ENCODE measurements at regions not wholly inside any gene's neighbourhood (a gene's known extent, or its start where the extent isn't known, plus 50 kb on each side); places are given as distances from the start of the nearest gene placed in this dataset.

DNA sequence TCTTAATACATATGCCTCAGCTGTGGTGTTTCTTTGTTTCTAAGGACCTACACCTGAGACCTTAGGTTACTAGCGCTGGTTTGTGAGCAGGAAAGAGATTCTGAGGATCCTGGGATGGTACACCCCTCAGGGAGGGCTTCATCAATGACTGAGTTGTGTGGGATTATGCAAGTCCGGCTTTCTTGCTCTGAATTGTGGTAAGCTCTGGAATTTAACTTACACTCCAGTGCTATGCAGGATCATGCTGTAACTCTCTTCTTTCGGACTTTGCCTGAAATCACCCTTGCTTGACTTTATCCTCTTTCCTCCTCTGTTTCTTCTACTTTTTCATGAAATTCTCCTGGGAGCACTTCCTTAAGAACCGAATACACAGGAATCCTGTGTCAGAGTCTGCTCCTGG lies 431.5 kb upstream of the BOD1L1 start:
- FAIRE-seq (no peak), DNase-seq (ENCODE audit: low read depth in 1 of 2, low spot score in 2 of 2) (no peak)
- Histone ChIP-seq H3K4me2 (ENCODE audit: insufficient read depth in 1 of 2, low read depth in 2 of 2, low read length in 2 of 2) (no peak overlapping the region), H3K23me2 (ENCODE audit: low read depth, low read length) (no peaks in the 10 kb centered on the region), H3K18ac (ENCODE audit: extremely low read depth, low read length) (no peak overlapping the region), H3K4me1 (replicated peaks in 1 of 4; ENCODE audit: control insufficient read depth in 3 of 4, insufficient read depth in 4 of 4, low read length in 3 of 4) (no peaks in the 10 kb centered on the region), H3K23ac (ENCODE audit: insufficient read length) (no peak overlapping the region), H3K79me1 (ENCODE audit: low read depth, low read length) (no peaks in the 10 kb centered on the region), H4K8ac (ENCODE audit: extremely low read depth, insufficient read depth, low read length) (no peak overlapping the region), H3K4me3 (ENCODE audit: extremely low read depth in 1 of 4, insufficient read depth in 2 of 4, low read depth in 3 of 4, low read length in 4 of 4) (no peak overlapping the region), H2BK5ac (ENCODE audit: low read depth, low read length) (no peak overlapping the region), H2BK15ac (ENCODE audit: low read length) (no peak overlapping the region), H4K5ac (ENCODE audit: insufficient read length, low read depth, low read length) (no peak overlapping the region), H2BK120ac (replicated peaks; ENCODE audit: low read depth, low read length) (no peak overlapping the region), H2BK12ac (ENCODE audit: low read depth, low read length) (no peak overlapping the region), H3K14ac (ENCODE audit: insufficient read length) (no peak overlapping the region), H3K4ac (replicated peaks; ENCODE audit: insufficient read length, low read depth, low read length) (no peak overlapping the region), H3K27ac (ENCODE audit: low read depth, low read length) (no peak overlapping the region), H4K91ac (replicated peaks; ENCODE audit: insufficient read length, low read length) (no peak overlapping the region), H3K79me2 (ENCODE audit: control insufficient read depth in 1 of 2, insufficient read depth in 2 of 2, low read length in 2 of 2) (no peaks in the 10 kb centered on the region), H3K27me3 (replicated peaks in 1 of 4; ENCODE audit: control insufficient read depth in 3 of 4, extremely low read depth in 1 of 4, insufficient read depth in 3 of 4, low read length in 3 of 4) (no peaks in the 10 kb centered on the region), H3K9ac (replicated peaks in 1 of 4; ENCODE audit: extremely low read depth in 1 of 4, low read depth in 3 of 4, low read length in 3 of 4) (no peak overlapping the region), H4K20me1 (replicated peaks in 1 of 2; ENCODE audit: control insufficient read depth in 1 of 2, insufficient read depth in 2 of 2, low read length in 2 of 2) (no peaks in the 10 kb centered on the region), H2AFZ (ENCODE audit: low read length) (no peak overlapping the region), H2BK20ac (ENCODE audit: low read length) (no peak overlapping the region), H3K9me3 (ENCODE audit: insufficient read depth in 2 of 2, low read depth in 1 of 2, low read length in 1 of 2) (peaks cover 0 to 2% of the 10 kb centered on the region in 2 experiments; a peak in 1 of 4 replicates), H3K36me3 (ENCODE audit: control insufficient read depth in 2 of 4, insufficient read depth in 4 of 4, low read length in 3 of 4) (no peaks in the 10 kb centered on the region), H2AK5ac (ENCODE audit: low read depth, low read length) (no peak overlapping the region), H3K56ac (replicated peaks; ENCODE audit: insufficient read length, low read depth, low read length) (no peak overlapping the region)
- POLR2A ChIA-PET (ENCODE audit: partially characterized antibody), result no interaction called here
- CTCF ChIA-PET (ENCODE audit: partially characterized antibody), result interaction anchor here (1.0 kb wide), 1 partner anchor 42 kb away, joined by 3 read pairs; no protein-coding TSS in a partner anchor
- WGBS, 2 experiments (ENCODE audit: extremely low coverage in 1 of 2, insufficient coverage in 1 of 2, insufficient read length in 1 of 2, insufficient replicate concordance in 2 of 2, low coverage in 1 of 2, low lambda C conversion rate in 2 of 2, missing lambda C conversion rate in 1 of 2), result 71% methylated on average over 4 of the region's 4 CpGs; no CpG with 5 or more reads in 1 of the 2 experiments
- no peak for TF ChIP-seq EGR1 (IDR thresholded peaks at IDR 0.05; ENCODE audit: borderline replicate concordance, low read depth, low read length)
- no peak for TF ChIP-seq SRF (IDR thresholded peaks at IDR 0.05; ENCODE audit: low read depth, low read length)
- TF ChIP-seq TBP (IDR thresholded peaks at IDR 0.05; ENCODE audit: low read depth, low read length), result no peak
- TF ChIP-seq CBX8 (IDR thresholded peaks at IDR 0.05; ENCODE audit: borderline replicate concordance, low read depth, low read length), result no peak
- no peak for TF ChIP-seq MAFK (IDR thresholded peaks at IDR 0.05; ENCODE audit: low read depth, low read length)
- no peak for TF ChIP-seq SIX5 (IDR thresholded peaks at IDR 0.05; ENCODE audit: low read depth, low read length)
- no peak for TF ChIP-seq SP4 (IDR thresholded peaks at IDR 0.05; ENCODE audit: low read length)
- TF ChIP-seq TAF7 (optimal IDR thresholded peaks at IDR 0.05; ENCODE audit: borderline replicate concordance, low read depth, low read length), result no peak
- no peak for TF ChIP-seq BACH1 (IDR thresholded peaks at IDR 0.05; ENCODE audit: low read length)
- no peak for TF ChIP-seq TEAD4 (IDR thresholded peaks at IDR 0.05; ENCODE audit: low read depth, low read length)
- TF ChIP-seq NANOG (IDR thresholded peaks at IDR 0.05; ENCODE audit: insufficient read depth, low read depth, low read length, poor library complexity, severe bottlenecking), result no peak
- no peak for TF ChIP-seq YY1 (IDR thresholded peaks at IDR 0.05; ENCODE audit: low read depth, low read length)
- no peak for TF ChIP-seq POLR2A (IDR thresholded peaks at IDR 0.05; ENCODE audit: control extremely low read depth in 1 of 2, low read depth in 2 of 2, low read length in 2 of 2)
- TF ChIP-seq ZNF274 (IDR thresholded peaks at IDR 0.05; ENCODE audit: borderline replicate concordance, extremely low read depth, low read length), result no peak
- no peak for TF ChIP-seq RFX5 (IDR thresholded peaks at IDR 0.05; ENCODE audit: borderline replicate concordance, low read depth, low read length)
- no peak for TF ChIP-seq JUND (IDR thresholded peaks at IDR 0.05; ENCODE audit: low read length)
- TF ChIP-seq KDM1A (IDR thresholded peaks at IDR 0.05; ENCODE audit: borderline replicate concordance, low read length), result no peak

Data from H1 (cell line).